Aorta (tissue), 5 donors: ENCODE measurements at regions not wholly inside any gene's neighbourhood (a gene's known extent, or its start where the extent isn't known, plus 50 kb on each side); places are given as distances from the start of the nearest gene placed in this dataset.
A peak's percentile ranks its signal among the peaks of the same experiment; 100 is the strongest.
"Not testable (repeated sequence)": the region's sequence is repeated elsewhere in the genome, so short reads cannot be mapped to it uniquely, and the experiment has no call there.

Source experiments
- ATAC-seq: fragments of 200-7000 bp; cut with Tn5 transposase; one replicate; pipeline ENCODE4 v1.9.1; 2022; ENCODE audit warnings: moderate library complexity; ENCODE audit not compliant: low FRiP score
- DNase-seq, 2 donors: peaks; one replicate each; pipeline ENCODE4 v3.0.0-alpha.2; 2020
- H3K27ac ChIP-seq, 2 donors: one replicate each; pipeline ENCODE4 v1.5.1; 2013; ENCODE audit warnings: low read length in 2 of 2, mild to moderate bottlenecking in 2 of 2, moderate library complexity in 2 of 2, control low read depth in 1 of 2, inconsistent platforms in 1 of 2, low read depth in 1 of 2
- H3K27me3 ChIP-seq, 2 donors: one replicate each; pipeline ENCODE4 v1.6.1; 2013; ENCODE audit warnings: control low read depth in 1 of 2, low read length in 1 of 2, mild to moderate bottlenecking in 1 of 2, moderate library complexity in 1 of 2; ENCODE audit not compliant: insufficient read depth in 2 of 2, control insufficient read depth in 1 of 2
- H3K36me3 ChIP-seq, 2 donors: one replicate each; pipeline ENCODE4 v1.6.1; 2013; ENCODE audit warnings: control low read depth in 1 of 2, low read length in 1 of 2, mild to moderate bottlenecking in 1 of 2; ENCODE audit not compliant: insufficient read depth in 2 of 2, control insufficient read depth in 1 of 2
- H3K4me1 ChIP-seq, 2 donors: one replicate each; pipeline ENCODE4 v1.6.1; 2013; ENCODE audit warnings: low read length in 2 of 2, control low read depth in 1 of 2, mild to moderate bottlenecking in 1 of 2, moderate library complexity in 1 of 2; ENCODE audit not compliant: insufficient read depth in 2 of 2, control insufficient read depth in 1 of 2
- H3K4me3 ChIP-seq, 2 donors: one replicate each; pipeline ENCODE4 v1.5.1; 2013; ENCODE audit warnings: low read length in 2 of 2, control low read depth in 1 of 2, mild to moderate bottlenecking in 1 of 2
- H3K9me3 ChIP-seq: one replicate; pipeline ENCODE4 v1.6.1; 2013; ENCODE audit warnings: mild to moderate bottlenecking, low read length; ENCODE audit not compliant: control insufficient read depth
- WGBS, 2 donors: extraction: QIAGEN DNeasy Blood & Tissue Kit; methylation state at CpG; one replicate each; pipeline ENCODE4 v1.1.7; 2013; 5-methylcytosine and 5-hydroxymethylcytosine counted together
- intact Hi-C, 2 donors: fragments of 100-400 bp; cut with DNase I; formaldehyde crosslinking; loops; one replicate each; pipeline versions ENCODE4 v1.14.2 to v1.15.0; 2022
- donor health status: healthy with polysubstance abuse.
- donor health status: Bipolar disorder and iron deficiency.
- donor health status: DM: no; HTN: no; CAD: no.
- donor health status: DM: no; HTN: no; CAD: no.
- donor health status: DM: yes; HTN: yes; CAD: no.

GRCh38 chr6:27129095-27129815 lies 118.2 kb upstream of the PRSS16 start:
- Histone ChIP-seq H3K4me3 (no peak overlapping the region), H3K27ac (no peak overlapping the region), H3K36me3 (no peaks in the 10 kb centered on the region), H3K27me3 (peaks cover 0 to 3% of the 10 kb centered on the region in 2 donors), H3K4me1 (no peaks in the 10 kb centered on the region), H3K9me3 (no peaks in the 10 kb centered on the region)
- intact Hi-C loops = no loop called here
- no peak for ATAC-seq
- DNase-seq = no peak
- WGBS, 2 donors = 82% methylated on average over 5 of the region's 5 CpGs

GRCh38 chr6:27129917-27130316 lies 117.6 kb upstream of the PRSS16 start:
- 79 to 80% methylated on average over 8 of the region's 8 CpGs for WGBS, 2 donors
- no peak for ATAC-seq
- H3K9me3 ChIP-seq = no peaks in the 10 kb centered on the region
- no peak overlapping the region for H3K27ac ChIP-seq
- DNase-seq = no peak
- no peaks in the 10 kb centered on the region for H3K36me3 ChIP-seq
- H3K4me1 ChIP-seq = no peaks in the 10 kb centered on the region
- no peak overlapping the region for H3K4me3 ChIP-seq
- intact Hi-C loops = loop anchor here (5.0 to 10.0 kb wide), 5 partner anchors 345 to 1207 kb away; partner anchors contain the start of genes ZNF184 (in 1 of the 2) and ZSCAN31 (in 1 of the 2)
- H3K27me3 ChIP-seq = peaks cover 0 to 3% of the 10 kb centered on the region in 2 donors

- H3K9me3 ChIP-seq = no peaks in the 10 kb centered on the region
- no peaks in the 10 kb centered on the region for H3K4me1 ChIP-seq
- intact Hi-C loops = loop anchor here (5.0 to 10.0 kb wide), 5 partner anchors 344 to 1206 kb away; partner anchors contain the start of genes ZNF184 (in 1 of the 2) and ZSCAN31 (in 1 of the 2)
- ATAC-seq (no peak), DNase-seq (no peak)
- H3K27me3 ChIP-seq = peaks cover 0 to 3% of the 10 kb centered on the region in 2 donors
- no peaks in the 10 kb centered on the region for H3K36me3 ChIP-seq
- H3K27ac ChIP-seq = peak overlapping the region in 1 of 2 donors; percentile 50
- 32 to 33% methylated on average over 7 of the region's 7 CpGs for WGBS, 2 donors
- peak overlapping the region; percentile 37 to 38 for H3K4me3 ChIP-seq
Observed at GRCh38 chr6:27130668-27131428, 116.7 kb upstream of the PRSS16 start.

- DNase-seq, H3K36me3 ChIP-seq, H3K27me3 ChIP-seq, H3K4me1 ChIP-seq, H3K9me3 ChIP-seq: not testable (repeated sequence)
- intact Hi-C loops = loop anchor here (2.0 to 10.0 kb wide), 6 partner anchors 15 to 1205 kb away; partner anchors contain the start of genes ZNF184 (in 1 of the 2) and ZSCAN31 (in 1 of the 2)
- Histone ChIP-seq H3K27ac (peak overlapping the region in 1 of 2 donors; percentile 65), H3K4me3 (peak overlapping the region; percentile 21 to 52)
- ATAC-seq = peak; percentile 2
- WGBS, 2 donors = 0 to 1% methylated on average over 14 of the region's 14 CpGs
Observed at GRCh38 chr6:27132282-27132531, 115.3 kb upstream of the PRSS16 start.

GRCh38 chr6:27132532-27133280 lies 114.8 kb upstream of the PRSS16 start:
- Histone ChIP-seq H3K27me3 (peaks cover 0 to 3% of the 10 kb centered on the region in 2 donors), H3K4me1 (no peaks in the 10 kb centered on the region), H3K9me3 (no peaks in the 10 kb centered on the region), H3K4me3 (peak overlapping the region; percentile 21 to 52), H3K36me3 (no peaks in the 10 kb centered on the region), H3K27ac (peak overlapping the region; percentile 17 to 65)
- peak; percentile 91 to 93 for DNase-seq
- peak; percentile 95 for ATAC-seq
- intact Hi-C loops = loop anchor here (2.0 to 10.0 kb wide), 6 partner anchors 14 to 1205 kb away; partner anchors contain the start of genes ZNF184 (in 1 of the 2) and ZSCAN31 (in 1 of the 2)
- WGBS, 2 donors = 0 to 1% methylated on average over 53 of the region's 53 CpGs

GRCh38 chr6:27133281-27134227 lies 113.9 kb upstream of the PRSS16 start:
- H3K27ac ChIP-seq = peak overlapping the region; percentile 17 to 60
- H3K4me1 ChIP-seq = no peaks in the 10 kb centered on the region
- peak; percentile 53 for ATAC-seq
- 1 to 2% methylated on average over 43 of the region's 43 CpGs for WGBS, 2 donors
- peak; percentile 84 to 88 for DNase-seq
- peak overlapping the region; percentile 13 to 33 for H3K4me3 ChIP-seq
- H3K9me3 ChIP-seq = no peaks in the 10 kb centered on the region
- H3K36me3 ChIP-seq = no peaks in the 10 kb centered on the region
- intact Hi-C loops = loop anchor here (2.0 to 10.0 kb wide), 6 partner anchors 13 to 1204 kb away; partner anchors contain the start of genes ZNF184 (in 1 of the 2) and ZSCAN31 (in 1 of the 2)
- H3K27me3 ChIP-seq = peaks cover 0 to 3% of the 10 kb centered on the region in 2 donors

- no peak for ATAC-seq
- peaks cover 0 to 1% of the 10 kb centered on the region in 2 donors for H3K4me1 ChIP-seq
- intact Hi-C loops = loop anchor here in 1 of 2 donors (10.0 kb wide), 3 partner anchors 340 to 850 kb away; partner anchors contain the start of gene ZNF184
- 81 to 85% methylated on average over 3 of the region's 3 CpGs for WGBS, 2 donors
- no peaks in the 10 kb centered on the region for H3K9me3 ChIP-seq
- no peaks in the 10 kb centered on the region for H3K36me3 ChIP-seq
- H3K27ac ChIP-seq = no peak overlapping the region
- no peak for DNase-seq
- H3K4me3 ChIP-seq = no peak overlapping the region
- peaks cover 0 to 3% of the 10 kb centered on the region in 2 donors for H3K27me3 ChIP-seq
Observed at GRCh38 chr6:27135087-27135657, 112.3 kb upstream of the PRSS16 start.
